Heart left ventricle (tissue), 13 donors: ENCODE measurements at regions not wholly inside any gene's neighbourhood (a gene's known extent, or its start where the extent isn't known, plus 50 kb on each side); places are given as distances from the start of the nearest gene placed in this dataset.
"Not testable (repeated sequence)": the region's sequence is repeated elsewhere in the genome, so short reads cannot be mapped to it uniquely, and the experiment has no call there.

Source experiments
- CTCF ChIP-seq, 12 donors: fragments of 200-600 bp; sonication (generic) in 4 of 12; IDR thresholded peaks; one replicate each; pipeline versions ENCODE4 v1.5.0 to v1.8.0; 2018 to 2022; ENCODE audit warnings: antibody characterized with exemption in 12 of 12, mild to moderate bottlenecking in 5 of 12
- POLR2A ChIP-seq, 2 donors: fragments of 450-650 bp; IDR thresholded peaks; one replicate each; pipeline ENCODE4 v1.6.1; 2017; ENCODE audit warnings: antibody characterized with exemption in 2 of 2, mild to moderate bottlenecking in 2 of 2, moderate library complexity in 2 of 2
- donor health status: ischemic (EF 13 %, LVEDD 7.1; RV severe dilation, severe dysfunction).
- donor health status: DM: no; HTN: yes; CAD: no.
- donor health status: DM: no; HTN: no; CAD: no.
- donor health status: ischemic (EF 25% LVEDD 6.9; RV normal size, moderate dysfunction).
- donor health status: ischemic (EF 25% LVEDD 5.7; RV mildly dilated, moderate dysfunction).
- donor health status: ischemic (EF 35%, LVEDD 5.7; RV mildly dilated, moderate dysfunction).
- donor health status: nonischemic (EF 11% LVEDD 7.7; RV severe dilation, severe dysfunction).
- donor health status: DM: yes; HTN: yes; CAD: no.
- donor health status: PGD.
- donor health status: ischemic (EF 29% LVEDD 5.4; RV normal size, mild dysfunction).
- donor health status: nonischemic (EF 23%, LVEDD 6.1; RV moderate dilation, normal function).

GRCh38 chr1:168402466-168402865 lies 121.8 kb downstream of the TBX19 start:
- not testable (repeated sequence) for TF ChIP-seq CTCF, POLR2A (IDR thresholded peaks at IDR 0.05)
